Heart left ventricle (tissue), 13 donors: ENCODE measurements at regions not wholly inside any gene's neighbourhood (a gene's known extent, or its start where the extent isn't known, plus 50 kb on each side); places are given as distances from the start of the nearest gene placed in this dataset.

Experiments used
- POLR2A ChIP-seq, 2 donors: fragments of 450-650 bp; IDR thresholded peaks; one replicate each; pipeline ENCODE4 v1.6.1; 2017; ENCODE audit warnings: antibody characterized with exemption in 2 of 2, mild to moderate bottlenecking in 2 of 2, moderate library complexity in 2 of 2
- TF ChIP-seq, protein P1 (sequence below), 12 donors: fragments of 200-600 bp; sonication (generic) in 4 of 12; IDR thresholded peaks; one replicate each; pipeline versions ENCODE4 v1.5.0 to v1.8.0; 2018 to 2022; ENCODE audit warnings: antibody characterized with exemption in 12 of 12, mild to moderate bottlenecking in 5 of 12
- donor health status: ischemic (EF 13 %, LVEDD 7.1; RV severe dilation, severe dysfunction).
- donor health status: DM: no; HTN: yes; CAD: no.
- donor health status: DM: no; HTN: no; CAD: no.
- donor health status: ischemic (EF 25% LVEDD 6.9; RV normal size, moderate dysfunction).
- donor health status: ischemic (EF 25% LVEDD 5.7; RV mildly dilated, moderate dysfunction).
- donor health status: ischemic (EF 35%, LVEDD 5.7; RV mildly dilated, moderate dysfunction).
- donor health status: nonischemic (EF 11% LVEDD 7.7; RV severe dilation, severe dysfunction).
- donor health status: DM: yes; HTN: yes; CAD: no.
- donor health status: PGD.
- donor health status: ischemic (EF 29% LVEDD 5.4; RV normal size, mild dysfunction).
- donor health status: nonischemic (EF 23%, LVEDD 6.1; RV moderate dilation, normal function).

DNA sequence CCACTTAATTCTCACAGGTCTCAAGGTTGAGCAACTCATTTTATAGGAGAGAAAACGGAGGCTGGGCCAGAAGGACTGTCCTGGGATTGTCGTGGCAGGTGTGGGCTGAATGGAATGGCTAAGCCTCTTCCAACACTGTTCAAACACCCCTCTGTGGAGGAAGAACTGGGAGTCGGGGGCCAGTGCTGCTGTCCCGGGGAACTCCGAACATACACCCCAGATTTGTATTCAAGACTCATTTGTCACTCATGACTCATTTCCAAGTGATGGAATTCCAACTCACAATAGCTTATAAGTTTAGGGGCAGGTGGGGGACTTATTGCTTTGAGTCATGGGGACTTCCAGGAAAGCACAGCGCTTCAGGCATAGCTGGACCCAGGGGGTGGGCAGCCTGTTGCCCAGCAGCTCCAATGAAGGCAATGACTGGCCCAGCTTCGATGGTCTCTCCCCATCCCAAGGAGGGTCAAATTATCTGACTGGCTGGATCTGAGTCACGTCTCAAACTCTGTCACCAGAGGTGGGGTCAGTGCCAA lies 72.5 kb downstream of the TM2D3 start:
- TF ChIP-seq, protein P1, sequence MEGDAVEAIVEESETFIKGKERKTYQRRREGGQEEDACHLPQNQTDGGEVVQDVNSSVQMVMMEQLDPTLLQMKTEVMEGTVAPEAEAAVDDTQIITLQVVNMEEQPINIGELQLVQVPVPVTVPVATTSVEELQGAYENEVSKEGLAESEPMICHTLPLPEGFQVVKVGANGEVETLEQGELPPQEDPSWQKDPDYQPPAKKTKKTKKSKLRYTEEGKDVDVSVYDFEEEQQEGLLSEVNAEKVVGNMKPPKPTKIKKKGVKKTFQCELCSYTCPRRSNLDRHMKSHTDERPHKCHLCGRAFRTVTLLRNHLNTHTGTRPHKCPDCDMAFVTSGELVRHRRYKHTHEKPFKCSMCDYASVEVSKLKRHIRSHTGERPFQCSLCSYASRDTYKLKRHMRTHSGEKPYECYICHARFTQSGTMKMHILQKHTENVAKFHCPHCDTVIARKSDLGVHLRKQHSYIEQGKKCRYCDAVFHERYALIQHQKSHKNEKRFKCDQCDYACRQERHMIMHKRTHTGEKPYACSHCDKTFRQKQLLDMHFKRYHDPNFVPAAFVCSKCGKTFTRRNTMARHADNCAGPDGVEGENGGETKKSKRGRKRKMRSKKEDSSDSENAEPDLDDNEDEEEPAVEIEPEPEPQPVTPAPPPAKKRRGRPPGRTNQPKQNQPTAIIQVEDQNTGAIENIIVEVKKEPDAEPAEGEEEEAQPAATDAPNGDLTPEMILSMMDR (IDR thresholded peaks at IDR 0.05), result no peak
- TF ChIP-seq POLR2A (IDR thresholded peaks at IDR 0.05), result no peak
